ENCODE measurements at regions not wholly inside any gene's neighbourhood (a gene's known extent, or its start where the extent isn't known, plus 50 kb on each side); places are given as distances from the start of the nearest gene placed in this dataset.
A peak's percentile ranks its signal among the peaks of the same experiment; 100 is the strongest.

DNA sequence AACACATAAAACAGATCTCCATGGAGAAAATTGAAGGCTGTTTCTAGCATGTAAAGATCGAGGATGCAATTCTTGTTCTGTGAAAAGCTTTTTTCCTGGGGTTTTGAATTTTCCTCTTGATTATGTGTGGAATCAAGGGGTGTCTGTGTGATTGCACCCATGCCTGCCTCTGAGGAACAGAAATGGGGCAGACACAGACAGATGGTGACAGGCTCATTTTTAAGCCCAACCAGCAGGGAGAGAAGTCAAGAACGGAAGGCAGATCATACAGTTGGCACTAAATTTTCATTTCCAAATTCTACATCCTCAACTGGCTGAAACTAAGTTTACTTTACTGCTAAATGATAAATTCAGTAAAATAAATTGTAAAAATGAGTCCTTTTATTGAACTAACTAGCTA, 1037.7 kb upstream of the KLHL29 start:
- TF ChIP-seq, protein P1, sequence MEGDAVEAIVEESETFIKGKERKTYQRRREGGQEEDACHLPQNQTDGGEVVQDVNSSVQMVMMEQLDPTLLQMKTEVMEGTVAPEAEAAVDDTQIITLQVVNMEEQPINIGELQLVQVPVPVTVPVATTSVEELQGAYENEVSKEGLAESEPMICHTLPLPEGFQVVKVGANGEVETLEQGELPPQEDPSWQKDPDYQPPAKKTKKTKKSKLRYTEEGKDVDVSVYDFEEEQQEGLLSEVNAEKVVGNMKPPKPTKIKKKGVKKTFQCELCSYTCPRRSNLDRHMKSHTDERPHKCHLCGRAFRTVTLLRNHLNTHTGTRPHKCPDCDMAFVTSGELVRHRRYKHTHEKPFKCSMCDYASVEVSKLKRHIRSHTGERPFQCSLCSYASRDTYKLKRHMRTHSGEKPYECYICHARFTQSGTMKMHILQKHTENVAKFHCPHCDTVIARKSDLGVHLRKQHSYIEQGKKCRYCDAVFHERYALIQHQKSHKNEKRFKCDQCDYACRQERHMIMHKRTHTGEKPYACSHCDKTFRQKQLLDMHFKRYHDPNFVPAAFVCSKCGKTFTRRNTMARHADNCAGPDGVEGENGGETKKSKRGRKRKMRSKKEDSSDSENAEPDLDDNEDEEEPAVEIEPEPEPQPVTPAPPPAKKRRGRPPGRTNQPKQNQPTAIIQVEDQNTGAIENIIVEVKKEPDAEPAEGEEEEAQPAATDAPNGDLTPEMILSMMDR (IDR thresholded peaks at IDR 0.05; ENCODE audit: insufficient read depth, low read depth, low read length, missing control alignments), result no peak
- DNase-seq (ENCODE audit: low read depth), result no peak
- no peak overlapping the region for H3K4me3 ChIP-seq (ENCODE audit: low read length)

DNA sequence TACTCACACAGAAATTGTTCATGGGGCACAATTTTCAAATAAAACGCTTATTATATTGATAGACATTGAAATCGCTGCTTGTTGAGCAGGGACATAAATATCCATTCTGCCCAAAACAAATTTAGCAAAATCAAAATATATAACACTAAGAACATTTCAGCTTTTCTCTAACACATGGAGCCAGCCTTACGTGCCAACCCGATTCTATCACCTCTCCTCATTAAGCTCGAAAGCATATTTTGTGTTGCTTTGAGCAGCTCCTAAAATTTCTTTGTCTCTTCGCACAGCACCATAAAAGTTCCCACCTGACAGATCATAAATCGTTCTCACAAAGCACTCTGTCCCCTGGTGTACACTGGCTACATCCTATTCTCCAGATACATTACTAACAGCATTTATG, 1034.4 kb upstream of the KLHL29 start:
- TF ChIP-seq, protein P1 (IDR thresholded peaks at IDR 0.05; ENCODE audit: insufficient read depth, low read depth, low read length, missing control alignments), result no peak
- no peak overlapping the region for H3K4me3 ChIP-seq (ENCODE audit: low read length)
- DNase-seq (ENCODE audit: low read depth), result no peak

DNA sequence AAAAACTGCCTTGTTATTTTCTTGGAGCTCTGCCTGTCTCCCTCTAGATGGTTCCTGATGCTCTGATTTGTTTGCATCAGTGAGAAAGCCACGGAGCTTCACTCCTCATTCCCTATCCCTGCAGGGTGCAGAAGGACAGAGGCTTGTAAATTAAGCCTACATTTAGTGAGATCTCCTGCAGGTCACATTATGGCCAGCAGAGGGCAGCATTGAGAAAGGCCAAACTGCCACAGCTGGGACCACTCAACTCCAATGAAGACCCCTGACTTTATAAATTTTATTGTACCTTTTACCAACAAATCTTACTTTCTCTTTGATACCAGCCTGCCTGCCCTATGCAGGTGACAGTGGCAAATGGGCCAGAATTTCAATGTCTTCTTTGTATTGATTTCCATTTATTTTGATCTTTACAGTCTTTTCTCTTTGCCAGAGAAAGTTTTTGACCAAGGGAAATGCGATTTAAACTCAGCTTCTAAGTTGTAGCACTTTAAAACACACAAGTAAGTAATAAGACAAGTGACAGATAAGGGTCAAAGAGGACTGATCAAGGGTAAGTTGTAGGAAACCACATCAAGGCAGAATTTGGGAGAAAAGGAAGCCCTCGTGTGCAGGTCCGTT, 1029.1 kb upstream of the KLHL29 start:
- TF ChIP-seq, protein P1 (IDR thresholded peaks at IDR 0.05; ENCODE audit: insufficient read depth, low read depth, low read length, missing control alignments), result peak; percentile 68
- peak; percentile 16 for DNase-seq (ENCODE audit: low read depth)
- no peak overlapping the region for H3K4me3 ChIP-seq (ENCODE audit: low read length)

DNA sequence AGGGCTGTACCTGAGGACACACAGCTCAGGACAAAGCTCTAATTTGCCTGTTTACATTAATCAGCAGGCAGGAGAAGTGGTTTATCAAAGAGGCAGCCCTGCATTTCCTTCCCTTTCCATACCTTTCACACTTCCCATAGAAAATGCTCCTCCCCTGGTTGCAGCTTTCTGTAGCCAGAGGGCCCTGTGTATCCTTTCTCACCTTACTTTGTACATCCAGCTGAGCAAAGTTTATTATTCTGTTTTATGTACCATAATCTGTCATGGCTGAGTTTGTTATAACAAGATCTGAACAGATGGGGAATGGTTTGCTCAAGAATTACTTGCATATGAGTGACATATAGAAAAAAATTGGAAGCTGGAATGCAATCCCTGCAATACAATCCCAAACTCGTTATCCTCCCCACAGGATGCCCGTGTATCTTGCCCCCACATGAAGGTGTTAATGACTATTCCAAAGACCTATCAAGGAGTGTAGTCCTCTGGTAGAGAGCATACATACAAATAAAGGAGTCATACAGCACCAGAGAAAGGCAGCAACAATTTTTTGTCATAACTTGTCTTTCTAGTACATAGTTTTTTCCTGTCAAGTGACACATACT, 1025.8 kb upstream of the KLHL29 start:
- TF ChIP-seq, protein P1 (IDR thresholded peaks at IDR 0.05; ENCODE audit: insufficient read depth, low read depth, low read length, missing control alignments), result no peak
- no peak overlapping the region for H3K4me3 ChIP-seq (ENCODE audit: low read length)
- DNase-seq (ENCODE audit: low read depth), result no peak

DNA sequence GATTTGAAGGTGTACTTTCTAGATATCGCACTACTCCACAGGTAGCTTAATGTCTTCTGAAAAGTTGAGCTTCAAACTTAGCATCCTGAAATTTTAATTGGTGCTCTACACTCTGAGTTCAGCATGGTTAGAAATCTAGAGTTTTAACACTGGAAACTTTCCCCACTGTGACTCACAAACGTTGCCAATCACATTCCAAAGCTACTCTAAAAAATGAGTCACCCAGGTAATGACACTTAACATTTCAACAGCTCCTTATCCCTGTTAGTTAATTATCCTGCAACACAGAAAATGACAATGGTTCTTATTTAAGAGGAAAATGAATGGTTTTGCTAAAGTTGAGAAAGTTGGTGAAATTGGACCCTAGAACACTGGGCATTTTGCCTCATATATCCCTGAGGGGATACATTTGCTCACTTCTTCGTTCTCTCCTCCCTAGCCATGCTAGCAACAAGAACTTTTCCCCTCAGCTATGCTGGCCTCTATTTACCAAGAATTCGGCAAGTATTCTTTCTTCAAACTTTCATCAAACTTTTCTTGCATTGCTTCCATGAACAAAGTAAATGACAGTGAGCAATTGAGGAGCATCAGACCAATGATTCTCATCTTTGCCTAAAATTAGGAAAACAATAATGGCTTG, 1024.1 kb upstream of the KLHL29 start:
- TF ChIP-seq, protein P1 (IDR thresholded peaks at IDR 0.05; ENCODE audit: insufficient read depth, low read depth, low read length, missing control alignments), result no peak
- no peak overlapping the region for H3K4me3 ChIP-seq (ENCODE audit: low read length)
- peak; percentile 48 for DNase-seq (ENCODE audit: low read depth)

DNA sequence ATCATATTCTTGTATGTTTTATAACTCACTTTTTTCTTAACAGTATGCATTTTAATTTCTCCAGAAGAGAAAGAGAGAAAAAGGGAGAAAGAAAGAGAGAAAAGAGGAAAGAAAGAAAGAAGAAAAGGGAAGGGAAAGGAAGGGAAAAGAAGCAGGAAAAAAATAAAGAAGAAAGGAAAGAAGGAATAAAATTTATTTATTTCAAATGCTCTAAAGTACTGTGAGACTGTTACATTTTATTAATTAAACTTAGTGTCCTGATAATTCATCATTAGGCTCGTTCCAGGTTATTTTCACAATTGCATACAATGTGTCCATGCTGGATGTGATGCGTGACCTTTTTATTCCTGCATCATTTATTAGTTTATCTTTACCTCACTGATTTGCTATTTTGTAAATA, 1023.4 kb upstream of the KLHL29 start:
- DNase-seq (ENCODE audit: low read depth), result no peak
- TF ChIP-seq, protein P1 (IDR thresholded peaks at IDR 0.05; ENCODE audit: insufficient read depth, low read depth, low read length, missing control alignments), result no peak
- no peak overlapping the region for H3K4me3 ChIP-seq (ENCODE audit: low read length)

Data from epithelial cell of esophagus (primary cell).